Skeletal muscle cell (primary cell): ENCODE measurements at regions not wholly inside any gene's neighbourhood (a gene's known extent, or its start where the extent isn't known, plus 50 kb on each side); places are given as distances from the start of the nearest gene placed in this dataset.
A peak's percentile ranks its signal among the peaks of the same experiment; 100 is the strongest.
"Not testable (repeated sequence)": the region's sequence is repeated elsewhere in the genome, so short reads cannot be mapped to it uniquely, and the experiment has no call there.

Source experiments
- DNase-seq: peaks from one replicate; pipeline ENCODE4 v3.0.0-alpha.2; 2010; ENCODE audit warnings: low read depth
- H3K4me3 ChIP-seq: 2 replicates; pipeline ENCODE4 v1.5.1; 2011; ENCODE audit warnings: low read depth, mild to moderate bottlenecking, control low read depth, low read length, moderate library complexity

- peak overlapping the region; percentile 86 for H3K4me3 ChIP-seq
- no peak for DNase-seq
Measured at GRCh38 chr7:67301667-67302066, 305.0 kb downstream of the TYW1 start.

DNA sequence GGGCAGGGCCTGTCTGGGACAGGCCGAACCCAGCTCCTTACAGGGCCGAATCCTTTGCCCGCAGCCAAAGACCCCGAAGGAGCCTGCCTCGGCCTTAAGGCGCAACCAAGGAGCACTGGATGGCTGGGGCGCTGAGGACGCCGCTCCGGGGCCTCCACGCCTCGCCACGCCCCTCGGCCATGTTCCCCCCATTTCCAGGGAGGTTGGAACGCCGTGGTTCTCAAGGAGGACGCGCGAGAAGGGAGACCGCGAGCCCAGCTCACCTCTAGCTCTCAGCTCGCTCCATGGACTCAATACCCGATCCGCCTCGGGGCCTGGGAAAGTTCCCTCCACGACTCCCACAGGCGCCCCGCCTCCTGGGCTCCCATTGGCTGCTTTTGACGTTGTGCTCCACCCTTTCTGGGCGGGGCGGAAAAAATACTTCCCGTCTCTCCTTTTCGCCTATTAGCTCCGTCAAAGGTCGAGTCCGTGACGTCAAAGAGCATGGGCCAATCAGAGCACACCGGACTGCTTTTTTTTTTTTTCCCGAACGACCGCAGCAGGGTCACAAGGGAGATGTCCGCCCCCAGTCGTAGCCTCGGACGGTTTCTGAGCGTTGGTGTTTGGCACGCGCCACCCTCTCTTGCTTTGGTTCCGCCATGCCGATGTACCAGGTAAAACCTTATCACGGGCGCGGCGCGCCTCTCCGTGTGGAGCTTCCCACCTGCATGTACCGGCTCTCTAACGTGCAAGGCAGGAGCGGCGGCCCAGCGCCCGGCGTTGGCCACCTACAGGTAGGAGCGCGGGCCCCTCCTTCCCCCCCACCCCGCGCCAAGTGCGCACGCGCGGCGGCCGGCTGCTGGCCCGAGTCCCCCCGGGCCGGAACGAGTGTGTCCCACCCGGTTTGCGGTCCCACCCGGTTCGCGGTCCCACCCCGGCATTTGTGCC lies 305.7 kb downstream of the TYW1 start:
- peak; percentile 94 for DNase-seq
- H3K4me3 ChIP-seq: peak overlapping the region; percentile 86

DNA sequence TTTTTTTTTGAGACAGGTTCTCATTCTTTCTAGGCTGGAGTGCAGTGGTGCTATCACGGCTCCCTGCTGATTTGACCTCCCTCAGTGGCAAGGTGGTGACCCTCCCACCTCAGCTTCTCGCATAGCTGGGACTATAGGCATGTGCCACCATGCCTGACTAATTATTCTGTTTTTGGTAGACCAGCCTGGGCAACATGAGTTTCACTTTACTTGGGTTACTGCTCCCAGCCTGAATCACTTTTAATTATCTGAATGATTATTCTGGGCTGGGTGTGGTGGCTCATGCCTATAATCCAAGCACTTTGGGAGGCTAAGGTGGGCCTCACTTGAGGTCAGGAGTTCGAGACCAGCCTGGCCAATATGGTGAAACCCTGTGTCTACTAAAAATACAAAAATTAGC lies 308.2 kb downstream of the TYW1 start:
- not testable (repeated sequence) for DNase-seq, H3K4me3 ChIP-seq

GRCh38 chr7:67306331-67306730 lies 309.7 kb downstream of the TYW1 start:
- no peak overlapping the region for H3K4me3 ChIP-seq
- no peak for DNase-seq

- no peak overlapping the region for H3K4me3 ChIP-seq
- no peak for DNase-seq
Measured at GRCh38 chr7:67309764-67310549, 313.3 kb downstream of the TYW1 start.

- DNase-seq: peak; percentile 38
Measured at GRCh38 chr7:67311901-67312300, 315.3 kb downstream of the TYW1 start.

DNA sequence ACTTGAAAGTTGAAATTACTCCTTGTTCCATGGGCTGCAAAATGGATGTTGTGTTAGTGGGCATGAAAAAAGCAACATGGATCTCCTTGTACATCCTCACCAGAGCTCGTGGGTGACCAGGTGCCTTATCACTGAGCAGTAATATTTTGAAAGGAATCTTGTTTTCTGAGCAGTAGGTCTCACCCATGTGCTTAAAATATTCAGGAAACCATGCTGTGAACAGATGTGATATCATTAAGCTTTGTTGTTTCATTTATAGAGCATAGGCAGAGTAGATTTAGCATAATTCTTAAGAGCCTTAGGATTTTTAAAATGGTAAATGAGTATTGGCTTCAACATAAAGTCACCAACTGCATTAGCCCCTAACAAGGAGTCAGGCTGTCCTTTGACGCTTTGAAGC lies 316.6 kb downstream of the TYW1 start:
- no peak overlapping the region for H3K4me3 ChIP-seq
- no peak for DNase-seq

More at GRCh38 chr7:67311901-67312300, 315.3 kb downstream of the TYW1 start:
- H3K4me3 ChIP-seq: no peak overlapping the region

GRCh38 chr7:67316902-67317301 lies 320.3 kb downstream of the TYW1 start:
- not testable (repeated sequence) for H3K4me3 ChIP-seq, DNase-seq

GRCh38 chr7:67328257-67328656 lies 331.6 kb downstream of the TYW1 start:
- not testable (repeated sequence) for DNase-seq, H3K4me3 ChIP-seq

GRCh38 chr7:67335165-67335564 lies 338.5 kb downstream of the TYW1 start:
- not testable (repeated sequence) for DNase-seq, H3K4me3 ChIP-seq

GRCh38 chr7:67335663-67336062 lies 339.0 kb downstream of the TYW1 start:
- H3K4me3 ChIP-seq, DNase-seq: not testable (repeated sequence)

DNA sequence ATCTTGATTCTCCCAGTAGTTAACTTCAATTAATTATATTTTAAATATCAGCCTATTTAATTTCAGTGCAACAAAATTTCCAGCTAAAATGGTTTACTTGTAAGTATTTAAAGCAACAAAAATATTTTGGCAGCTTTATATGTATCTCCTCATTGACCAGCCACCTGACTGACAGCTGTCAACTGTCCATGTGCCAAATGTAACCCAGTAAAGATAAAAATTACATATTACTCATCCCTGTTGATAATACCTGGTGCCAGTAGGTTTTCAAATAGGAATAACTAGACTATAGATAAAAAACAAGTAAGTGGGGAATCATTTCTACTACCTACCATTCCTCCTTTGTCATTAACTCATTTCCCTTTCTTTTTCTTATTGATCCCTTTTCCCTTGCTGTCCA lies 341.9 kb downstream of the TYW1 start:
- not testable (repeated sequence) for DNase-seq

GRCh38 chr7:67341153-67341768 lies 344.6 kb downstream of the TYW1 start:
- DNase-seq: no peak
- no peak overlapping the region for H3K4me3 ChIP-seq

More for the DNA sequence above, 341.9 kb downstream of the TYW1 start:
- H3K4me3 ChIP-seq: not testable (repeated sequence)

GRCh38 chr7:67343114-67343513 lies 346.5 kb downstream of the TYW1 start:
- DNase-seq: no peak
- no peak overlapping the region for H3K4me3 ChIP-seq

DNA sequence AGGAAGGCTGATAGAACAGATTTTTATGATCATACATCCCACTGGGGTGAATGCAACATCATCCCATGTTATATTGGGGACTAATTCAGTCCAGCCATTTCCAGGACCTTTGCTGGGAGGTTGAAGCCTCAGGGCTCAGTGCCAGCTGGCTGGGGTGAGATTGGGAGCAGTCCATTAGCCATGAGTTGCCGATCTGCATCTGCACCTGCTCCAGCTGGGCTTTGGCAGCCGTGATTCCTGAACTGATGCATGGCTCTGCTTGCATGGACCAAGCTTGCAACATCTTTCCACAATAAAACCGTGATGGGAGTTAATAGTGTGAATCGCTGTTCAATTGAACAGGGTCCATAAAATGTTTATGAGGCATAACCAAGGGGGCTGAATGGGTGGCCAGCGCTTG lies 346.9 kb downstream of the TYW1 start:
- no peak overlapping the region for H3K4me3 ChIP-seq
- no peak for DNase-seq

GRCh38 chr7:67344481-67345193 lies 348.0 kb downstream of the TYW1 start:
- no peak overlapping the region for H3K4me3 ChIP-seq
- DNase-seq: no peak

DNA sequence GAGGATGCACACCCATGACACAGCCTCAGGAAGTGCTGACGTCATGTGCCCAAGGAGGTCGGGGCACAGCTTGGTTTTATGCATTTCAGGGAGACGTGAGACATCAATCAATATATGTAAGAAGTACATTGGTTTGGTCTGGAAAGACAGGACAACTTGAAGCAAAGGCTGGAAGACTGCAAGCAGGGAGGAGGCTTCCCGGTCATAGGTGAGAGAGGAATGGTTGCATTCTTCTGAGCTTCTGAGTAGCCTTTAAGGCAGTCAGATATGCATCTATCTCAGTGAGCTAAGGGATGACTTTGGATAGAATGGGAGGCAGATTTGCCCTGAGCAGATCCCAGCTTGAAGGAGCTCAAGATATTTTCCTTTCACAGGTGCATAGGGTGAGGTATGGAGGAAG lies 349.5 kb downstream of the TYW1 start:
- H3K4me3 ChIP-seq: no peak overlapping the region
- DNase-seq: no peak

GRCh38 chr7:67346876-67347275 lies 350.2 kb downstream of the TYW1 start:
- no peak overlapping the region for H3K4me3 ChIP-seq
- DNase-seq: no peak

DNA sequence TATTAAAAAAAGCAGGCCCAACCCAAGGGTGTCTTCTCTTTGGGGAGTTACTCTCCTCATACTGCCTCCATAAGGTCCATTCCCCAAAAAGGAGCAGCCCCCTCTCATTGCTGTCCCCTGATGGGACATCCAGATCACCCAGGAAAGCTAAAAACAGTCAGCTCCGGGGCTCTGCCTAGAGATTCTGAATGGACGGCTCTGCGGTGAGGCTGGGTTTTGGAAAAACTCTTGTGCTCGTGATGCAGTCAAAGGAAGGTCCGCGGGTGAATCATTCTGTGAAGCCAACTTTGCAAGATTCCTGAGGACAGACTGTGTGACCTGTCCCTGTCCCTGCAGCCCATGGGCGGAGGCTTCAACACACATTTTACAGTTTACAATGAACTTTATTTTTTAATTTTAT lies 351.5 kb downstream of the TYW1 start:
- no peak for DNase-seq
- H3K4me3 ChIP-seq: no peak overlapping the region
